ENCODE measurements at regions not wholly inside any gene's neighbourhood (a gene's known extent, or its start where the extent isn't known, plus 50 kb on each side); places are given as distances from the start of the nearest gene placed in this dataset.
"Not testable (repeated sequence)": the region's sequence is repeated elsewhere in the genome, so short reads cannot be mapped to it uniquely, and the experiment has no call there.

DNA sequence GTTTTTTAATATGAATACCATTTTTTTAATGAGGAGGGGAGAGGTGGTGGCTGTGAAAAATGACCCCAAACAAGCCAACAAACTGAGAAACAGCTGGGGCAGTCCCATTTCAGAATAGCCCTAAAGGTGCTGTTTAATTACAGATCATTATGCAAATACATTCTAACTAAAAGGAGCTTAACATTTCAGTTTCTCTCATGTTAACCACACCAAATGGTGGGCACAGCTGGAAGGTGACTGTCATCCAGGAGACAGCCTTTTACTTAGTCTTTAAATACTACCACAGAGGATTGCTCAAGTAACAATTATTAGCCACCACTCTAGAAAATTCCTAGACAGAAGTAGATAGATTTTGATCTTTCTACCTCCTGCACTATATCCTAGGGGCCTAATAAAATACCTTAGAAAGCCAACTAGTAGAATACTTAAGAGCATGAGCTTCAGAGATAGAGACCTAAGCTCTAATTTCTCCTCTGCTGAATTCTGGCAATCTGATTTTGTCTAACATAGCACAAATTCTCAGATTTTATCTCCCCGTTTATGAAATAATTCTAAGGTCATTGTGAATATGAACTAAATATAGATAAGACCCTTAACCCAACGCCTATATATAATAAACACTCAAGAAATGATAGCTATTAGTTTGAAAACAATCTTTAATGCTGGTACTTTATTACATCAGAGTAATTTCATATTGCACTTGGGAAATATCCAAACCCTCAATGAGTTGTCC lies 615.1 kb upstream of the NRSN1 start:
- DNase-seq (ENCODE audit: low spot score), result no peak

DNA sequence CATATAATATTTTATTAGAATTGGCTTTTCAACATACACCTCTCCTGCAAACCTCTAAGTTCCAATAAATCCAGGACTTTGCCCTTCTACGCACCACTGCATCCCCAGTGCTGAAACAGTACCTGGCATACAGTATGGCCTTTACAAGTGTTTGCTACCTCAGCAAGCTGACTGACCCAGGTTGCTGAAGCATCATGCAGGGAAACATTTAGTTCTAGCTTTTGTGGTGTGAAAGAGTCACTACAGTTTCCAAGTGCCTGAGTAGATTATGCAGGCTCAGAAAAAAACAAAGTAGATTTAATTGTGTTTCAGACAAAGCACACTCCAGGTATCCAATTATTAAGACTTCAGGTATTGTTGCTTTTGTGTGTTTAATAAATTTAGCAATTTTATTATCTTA lies 614.2 kb upstream of the NRSN1 start:
- no peak for DNase-seq (ENCODE audit: low spot score)

DNA sequence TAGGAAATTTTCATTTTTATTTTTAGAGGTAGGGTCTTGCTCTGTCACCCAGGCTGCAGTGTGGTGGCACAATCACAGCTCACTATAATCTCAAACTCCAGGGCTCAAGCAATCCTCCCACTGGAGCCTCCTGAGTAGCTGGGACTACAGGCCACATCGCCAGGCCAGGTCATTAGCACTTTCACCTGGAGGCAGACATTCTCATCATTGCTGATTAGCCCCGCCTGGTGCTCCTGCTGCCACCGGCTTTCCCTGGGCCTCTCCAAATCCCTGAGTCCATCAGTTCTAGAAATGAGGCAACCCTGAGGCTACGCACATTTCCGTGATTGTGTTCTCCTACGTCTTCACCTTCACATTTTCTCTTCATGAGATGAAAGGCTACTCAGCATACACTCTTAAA lies 607.7 kb upstream of the NRSN1 start:
- no peak for DNase-seq (ENCODE audit: low spot score)

DNA sequence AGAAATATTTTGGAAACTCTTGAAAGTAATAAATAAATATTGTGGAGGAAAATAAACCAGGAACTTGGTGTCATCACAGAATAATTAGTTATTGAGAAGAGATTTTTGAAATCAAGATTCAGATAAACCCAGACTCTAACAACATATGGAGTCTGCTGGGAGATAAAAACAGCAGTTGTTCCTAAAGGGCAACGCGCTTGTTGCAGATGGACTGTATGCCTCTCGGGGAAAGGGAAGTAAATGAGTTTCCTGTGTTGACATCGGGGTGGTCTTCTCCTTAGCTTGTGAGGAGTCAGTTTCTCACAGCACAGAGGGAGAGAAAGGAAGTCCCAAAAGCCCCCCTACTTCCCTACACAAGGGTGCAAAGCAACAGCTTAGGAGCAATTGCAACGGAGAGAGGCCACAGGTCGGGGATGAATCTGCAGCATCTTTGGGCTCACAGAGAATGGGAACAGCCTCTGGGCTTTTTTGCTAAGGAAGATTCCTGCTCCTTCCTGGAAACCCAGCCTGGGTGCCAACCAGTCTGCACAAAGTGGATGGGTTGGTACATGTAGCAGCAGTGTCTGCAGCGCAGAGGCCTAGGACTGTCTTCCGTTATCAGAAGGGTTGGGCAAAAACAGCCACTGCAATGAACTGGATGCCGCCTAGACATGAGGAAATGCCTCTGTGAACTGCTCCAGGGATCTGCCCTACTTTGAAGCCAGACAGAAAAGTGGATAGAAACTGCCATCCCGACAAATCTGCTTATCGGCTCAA lies 603.0 kb upstream of the NRSN1 start:
- DNase-seq (ENCODE audit: low spot score), result no peak

DNA sequence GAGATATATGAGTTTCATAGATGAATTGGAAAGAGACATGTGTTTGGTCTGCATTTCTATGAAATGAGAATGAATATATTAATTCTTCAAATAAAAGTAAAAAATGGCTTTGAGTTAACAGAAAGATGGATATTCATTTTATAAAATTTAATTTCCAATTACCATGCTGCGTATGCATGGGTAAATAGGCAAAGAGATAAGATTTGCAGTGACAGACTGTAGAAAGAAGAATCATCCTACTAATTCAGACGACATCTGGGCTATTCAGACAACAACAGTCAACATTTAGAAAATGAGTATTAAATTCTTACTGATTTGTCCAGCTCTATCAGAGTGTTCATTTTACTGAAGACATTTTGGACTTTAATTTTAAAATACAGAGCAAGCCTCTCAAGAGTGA lies 602.2 kb upstream of the NRSN1 start:
- no peak for DNase-seq (ENCODE audit: low spot score)

DNA sequence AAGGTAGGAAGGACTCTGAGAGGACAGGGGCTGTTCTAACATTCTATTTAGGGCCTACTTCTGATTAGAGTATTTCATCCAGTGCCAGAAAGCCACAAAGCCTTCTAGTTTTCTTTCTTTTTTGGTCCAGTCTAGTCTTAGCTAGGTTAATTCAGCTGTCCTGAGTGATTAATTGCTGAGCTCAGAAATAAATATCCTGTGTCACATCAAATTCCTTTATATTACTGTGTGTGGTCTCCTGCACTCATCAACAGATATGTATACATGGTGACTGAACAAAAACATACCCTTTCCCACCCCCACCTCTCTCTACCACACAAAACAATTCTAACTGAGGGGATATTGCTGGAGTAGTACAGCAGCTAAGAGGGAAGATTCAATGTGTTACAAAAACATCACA lies 601.5 kb upstream of the NRSN1 start:
- DNase-seq (ENCODE audit: low spot score), result no peak

DNA sequence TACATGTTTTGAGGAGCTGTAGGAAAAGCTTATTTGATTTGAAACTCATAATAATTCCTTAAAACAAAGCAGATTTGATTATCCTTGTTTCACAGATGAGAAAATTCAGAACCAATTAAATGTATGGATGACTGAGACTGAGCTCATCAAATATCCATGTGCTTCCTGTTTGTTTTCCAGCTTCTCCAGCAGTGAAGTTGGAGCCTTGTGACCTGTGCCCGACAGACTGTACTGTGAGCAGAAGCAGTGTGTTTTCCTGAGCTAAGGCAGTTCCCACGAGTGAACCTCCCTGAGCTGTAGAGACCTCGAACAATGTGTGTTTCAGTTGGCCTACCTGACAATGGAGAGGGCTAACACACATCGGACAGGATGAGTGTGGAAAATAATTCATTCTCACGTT lies 599.5 kb upstream of the NRSN1 start:
- DNase-seq (ENCODE audit: low spot score), result no peak

DNA sequence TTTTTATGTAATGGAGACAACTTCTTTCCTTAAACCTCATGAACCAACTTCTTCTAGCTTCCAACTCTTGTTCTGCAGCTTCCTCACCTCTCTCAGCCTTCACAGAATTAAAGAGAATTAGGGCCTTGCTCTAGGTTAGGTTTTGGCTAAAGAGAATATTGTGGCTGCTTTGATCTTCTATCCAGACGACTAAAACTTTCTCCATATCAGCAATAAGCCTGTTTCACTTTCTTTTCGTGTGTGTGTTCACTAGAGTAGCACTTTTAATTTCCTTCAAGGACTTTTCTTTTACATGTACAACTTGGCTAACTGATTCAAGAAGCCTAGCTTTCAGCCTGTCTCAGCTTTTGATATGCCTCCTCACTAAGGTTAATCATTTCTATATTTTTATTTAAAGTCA lies 596.1 kb upstream of the NRSN1 start:
- DNase-seq (ENCODE audit: low spot score), result no peak

DNA sequence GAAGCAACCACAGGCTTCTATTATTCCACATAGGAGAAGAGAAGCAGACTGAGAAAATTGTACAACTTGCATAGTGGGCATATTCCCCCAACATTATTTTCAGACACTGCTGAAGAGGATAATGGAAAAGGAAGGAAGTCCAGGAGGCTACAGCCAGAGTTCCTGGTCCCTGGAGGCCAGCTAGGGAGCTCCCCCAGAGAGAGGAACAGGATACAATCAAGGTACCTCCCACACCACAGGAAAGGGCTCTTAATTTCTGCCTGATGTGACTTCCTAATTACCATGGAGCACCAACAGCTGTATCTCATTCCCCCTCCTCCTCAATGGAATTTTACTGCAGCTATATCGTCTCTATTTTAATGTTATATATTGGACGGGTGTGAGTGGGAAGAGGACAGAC lies 594.3 kb upstream of the NRSN1 start:
- no peak for DNase-seq (ENCODE audit: low spot score)

DNA sequence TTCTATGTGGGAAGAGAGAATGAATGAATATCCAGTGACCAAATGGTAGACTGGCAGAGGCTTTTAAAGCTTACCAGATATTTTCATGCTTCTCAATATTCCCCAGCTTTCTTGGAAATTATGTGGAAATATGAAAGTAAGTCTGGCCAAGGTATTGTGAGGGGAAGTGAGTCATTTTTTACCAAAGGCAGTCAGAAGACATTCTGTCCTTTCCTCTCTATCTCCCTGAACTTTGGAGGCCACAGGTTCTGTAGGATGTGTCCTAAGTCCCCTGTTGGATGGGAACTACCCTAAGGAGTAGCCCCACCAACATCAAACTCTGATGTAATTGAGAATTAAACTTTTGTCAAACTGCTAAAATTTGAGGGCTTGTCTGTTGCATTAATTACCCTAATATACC lies 593.8 kb upstream of the NRSN1 start:
- DNase-seq (ENCODE audit: low spot score), result no peak

DNA sequence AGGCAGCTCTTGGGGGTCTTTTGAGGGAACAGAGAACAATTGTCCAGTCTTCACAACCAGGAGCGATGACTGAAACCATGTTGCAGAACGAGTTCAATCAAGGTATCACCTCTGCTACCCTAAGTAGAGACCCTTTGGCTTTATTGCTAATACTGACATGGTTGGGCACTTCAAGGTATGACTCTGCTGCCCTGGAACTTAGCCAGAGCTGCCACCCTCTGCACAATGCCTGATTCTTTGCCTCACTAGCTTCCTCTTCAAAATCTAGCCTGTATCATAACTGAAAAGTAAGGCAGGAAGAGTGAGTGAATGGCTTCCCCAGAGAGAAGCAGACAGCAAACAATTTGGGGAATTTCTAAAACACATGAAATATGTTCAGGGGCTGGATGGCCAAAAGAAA lies 592.7 kb upstream of the NRSN1 start:
- DNase-seq (ENCODE audit: low spot score), result no peak

DNA sequence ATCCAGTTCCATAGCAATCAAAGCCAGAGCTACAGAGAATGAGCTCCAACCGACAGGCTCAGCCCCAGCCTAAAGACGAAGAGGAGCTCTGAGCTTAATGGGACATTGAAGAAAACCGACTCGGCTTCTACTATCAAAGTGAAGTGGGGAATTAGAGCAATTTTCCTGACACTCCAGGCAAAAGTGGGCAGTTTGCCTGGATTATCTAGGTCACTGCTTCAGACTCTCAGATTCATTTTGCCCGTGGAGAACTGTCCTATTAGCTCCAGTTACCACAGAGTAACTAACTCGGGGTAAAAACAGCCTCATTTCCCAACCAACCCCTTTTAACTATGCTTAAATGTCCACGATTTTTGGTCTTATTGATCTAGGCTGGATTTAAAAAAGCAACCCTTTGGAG lies 592.1 kb upstream of the NRSN1 start:
- DNase-seq (ENCODE audit: low spot score), result no peak

DNA sequence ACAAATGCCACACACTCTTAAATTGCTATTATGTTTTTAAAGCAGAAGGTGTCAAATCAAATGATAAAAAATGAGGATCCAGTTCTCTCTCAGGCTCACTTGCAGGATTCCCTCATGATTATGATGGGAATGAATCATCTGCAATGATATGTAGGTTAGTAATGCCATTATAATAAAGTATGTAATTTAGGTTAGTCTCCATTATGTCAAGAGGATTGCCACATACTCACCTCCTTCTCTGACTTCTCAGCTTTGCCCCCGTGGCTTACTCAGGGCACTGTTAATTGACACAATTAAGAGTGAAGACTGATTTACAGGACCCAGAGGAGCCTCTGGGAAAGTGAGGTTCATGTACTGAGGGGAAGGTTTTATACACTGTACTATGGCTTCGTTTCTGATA lies 591.7 kb upstream of the NRSN1 start:
- no peak for DNase-seq (ENCODE audit: low spot score)

DNA sequence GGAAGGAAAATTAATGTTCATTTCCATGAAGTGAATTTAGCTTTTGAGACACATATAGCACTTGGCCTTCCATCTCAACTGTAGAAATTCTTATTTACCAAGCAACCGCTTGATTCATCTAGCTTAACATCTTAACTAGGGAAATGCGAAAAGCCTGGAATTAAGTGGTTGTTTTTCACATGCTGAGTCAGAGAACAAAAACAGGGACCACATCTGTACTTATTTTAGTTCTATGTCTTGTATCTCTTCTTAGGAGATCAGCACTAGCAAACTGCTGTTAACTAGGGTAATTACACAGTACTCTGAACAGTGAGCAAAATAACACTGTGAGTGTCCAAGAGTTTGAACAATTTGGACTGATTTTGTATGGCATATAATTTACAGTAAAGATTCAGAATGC lies 590.9 kb upstream of the NRSN1 start:
- DNase-seq (ENCODE audit: low spot score), result no peak

DNA sequence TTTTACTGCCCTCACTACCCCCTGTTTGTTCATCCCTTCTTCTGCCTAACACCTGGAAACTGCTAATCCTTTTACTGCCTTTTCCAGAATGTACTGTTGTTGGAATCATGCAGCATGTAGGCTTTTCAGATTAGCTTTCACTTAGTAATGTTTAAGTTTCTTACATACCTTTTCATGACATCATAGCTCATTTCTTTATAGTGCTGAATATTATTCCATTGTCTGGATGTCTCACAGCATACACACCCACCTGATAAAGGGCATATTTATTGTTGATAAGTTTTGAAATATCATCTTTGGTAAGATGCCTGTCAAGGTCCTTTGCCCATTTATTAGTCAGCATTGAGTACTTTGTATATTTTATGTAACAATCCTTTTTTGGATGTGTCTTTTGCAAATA lies 588.2 kb upstream of the NRSN1 start:
- DNase-seq (ENCODE audit: low spot score), result no peak

DNA sequence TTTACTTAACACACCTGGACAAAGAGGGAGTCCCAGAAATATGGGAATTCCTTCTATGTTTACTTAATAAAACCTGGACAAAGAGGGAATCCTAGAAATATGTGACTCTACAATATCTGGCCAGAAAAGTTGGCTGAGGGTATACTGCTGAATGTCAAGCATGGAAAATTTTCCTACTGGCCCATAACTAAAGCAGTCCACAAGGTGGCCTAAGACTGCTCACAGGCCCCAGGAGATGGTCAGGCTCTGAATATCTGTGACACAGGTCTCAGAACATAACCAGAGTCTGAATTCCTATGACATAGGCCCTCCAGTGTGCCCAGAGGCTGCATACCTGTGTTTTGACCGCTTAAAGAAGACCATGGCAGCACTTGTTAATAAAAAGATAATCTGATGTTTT lies 578.2 kb upstream of the NRSN1 start:
- DNase-seq (ENCODE audit: low spot score), result no peak

DNA sequence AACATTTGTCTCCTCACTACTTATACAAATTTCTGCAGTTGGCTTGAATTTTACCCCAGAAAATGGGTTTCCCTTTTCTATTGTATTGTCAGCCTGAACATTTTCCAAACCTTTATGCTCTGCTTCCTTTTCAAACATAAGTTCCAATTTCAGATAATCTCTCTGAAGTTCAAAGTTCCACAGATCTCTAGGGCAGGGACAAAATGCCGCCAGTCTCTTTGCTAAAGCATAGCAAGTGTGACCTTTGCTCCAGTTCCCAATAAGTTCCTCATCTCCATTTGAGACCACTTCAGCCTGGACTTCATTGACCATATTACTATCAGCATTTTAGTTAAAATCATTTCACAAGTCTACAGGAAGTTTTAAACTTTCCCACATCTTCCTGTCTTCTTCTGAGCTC lies 571.1 kb upstream of the NRSN1 start:
- DNase-seq (ENCODE audit: low spot score), result not testable (repeated sequence)

DNA sequence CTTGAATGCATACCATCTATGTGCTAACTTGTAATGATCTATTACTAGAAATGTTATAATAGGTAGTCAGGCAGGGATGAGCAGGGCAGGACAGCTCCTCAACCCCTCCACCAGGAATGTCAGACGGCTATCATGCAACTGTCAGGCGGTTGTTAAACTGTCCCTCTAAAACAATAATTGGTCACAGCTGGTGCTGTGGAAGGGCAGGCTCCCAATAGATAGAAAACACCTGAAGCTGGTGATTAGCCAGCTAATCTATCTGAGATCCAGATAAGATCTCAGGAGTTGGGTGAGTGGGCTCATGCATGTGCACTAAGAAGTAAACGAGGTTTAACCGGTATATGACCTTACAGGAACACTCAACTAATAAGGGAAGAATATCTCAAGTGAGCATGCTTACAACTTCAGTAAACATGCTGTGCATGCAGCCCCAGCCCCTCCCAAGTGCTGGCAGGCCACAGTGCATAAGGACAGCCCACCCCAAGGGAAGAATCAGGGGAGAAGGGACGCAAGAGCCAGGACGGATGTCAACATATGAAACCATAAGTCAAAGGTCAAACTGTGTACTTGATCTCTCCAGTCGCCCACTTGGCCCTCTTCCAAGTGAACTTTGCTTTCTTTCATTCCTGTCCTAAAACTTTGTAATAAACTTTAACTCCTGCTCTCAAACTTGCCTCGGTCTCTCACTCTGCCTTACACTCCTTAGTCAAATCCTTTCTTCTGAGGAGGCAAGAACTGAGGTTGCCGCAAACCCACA lies 566.2 kb upstream of the NRSN1 start:
- no peak for DNase-seq (ENCODE audit: low spot score)

DNA sequence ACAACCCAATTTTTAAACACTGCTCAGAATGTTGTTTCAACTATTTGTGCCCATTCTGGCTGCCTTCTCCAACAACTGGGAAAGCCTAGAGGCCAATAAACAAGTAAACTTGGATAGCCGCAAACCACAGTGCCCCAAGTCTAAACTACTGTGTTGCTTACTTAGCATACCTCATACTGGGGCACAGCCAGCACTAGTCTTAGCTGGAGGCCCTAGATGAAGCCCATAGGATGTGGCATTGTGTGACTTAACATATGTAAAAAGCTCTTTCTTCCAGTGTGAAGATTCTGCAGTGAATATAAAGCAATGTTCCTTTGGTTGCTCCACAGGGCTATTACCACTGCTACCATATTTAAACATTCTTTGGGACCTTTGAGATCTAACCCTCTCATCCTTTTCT lies 564.3 kb upstream of the NRSN1 start:
- no peak for DNase-seq (ENCODE audit: low spot score)

DNA sequence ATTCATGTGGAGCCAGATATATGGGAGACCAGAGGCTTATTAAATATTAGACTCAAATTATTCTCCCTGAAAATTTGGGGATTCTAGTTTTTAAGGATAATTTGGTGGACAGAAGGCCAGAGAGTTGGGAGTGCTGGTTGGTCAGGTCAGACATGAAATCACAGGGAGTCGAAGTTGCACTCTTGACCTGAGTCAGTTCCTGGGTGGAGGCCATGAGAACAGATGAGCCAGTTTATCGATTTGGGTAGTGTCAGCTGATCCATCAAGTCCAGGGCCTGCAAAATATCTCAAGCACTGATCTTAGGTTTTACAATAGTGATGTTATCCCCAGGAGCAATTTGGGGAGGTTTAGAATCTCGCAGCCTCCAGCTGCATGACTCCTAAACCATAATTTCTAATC lies 563.5 kb upstream of the NRSN1 start:
- DNase-seq (ENCODE audit: low spot score), result no peak

DNA sequence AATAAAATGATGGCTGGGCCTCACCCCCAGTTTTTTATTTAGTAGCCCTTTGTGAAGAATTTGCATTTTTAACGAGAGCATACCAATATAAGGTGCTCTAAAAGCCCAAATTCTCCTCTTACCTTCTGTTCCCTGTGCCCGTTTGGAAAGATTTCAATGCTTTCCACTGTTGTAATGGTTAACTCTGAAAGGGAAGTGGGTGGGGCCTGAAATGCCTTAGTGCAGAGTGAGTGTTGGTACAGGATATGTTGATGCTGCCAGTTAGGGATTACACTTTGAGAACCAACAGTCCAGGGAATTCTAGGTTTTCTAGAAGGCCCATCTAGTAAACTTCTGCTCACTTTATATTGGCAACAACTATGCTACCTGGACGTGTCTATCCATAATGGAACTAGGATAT lies 562.7 kb upstream of the NRSN1 start:
- no peak for DNase-seq (ENCODE audit: low spot score)

DNA sequence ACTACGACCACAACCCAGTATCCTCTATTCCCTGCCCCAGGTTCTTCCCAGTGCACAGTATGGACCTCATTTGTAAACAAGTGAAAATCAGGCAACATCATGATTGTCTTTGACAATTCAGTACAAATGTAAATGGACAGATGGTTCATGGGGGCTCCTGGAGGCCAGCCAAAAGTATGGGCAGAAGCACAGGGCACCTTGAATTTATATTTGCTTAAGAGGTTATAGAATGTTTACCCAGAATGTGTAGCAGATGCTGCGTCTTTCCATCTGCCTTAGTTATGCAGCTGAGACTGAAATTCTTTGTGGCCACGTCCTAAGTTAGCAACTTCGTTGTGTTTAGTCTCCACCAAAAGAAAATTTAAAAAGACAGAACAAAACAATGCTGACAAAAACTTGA lies 559.6 kb upstream of the NRSN1 start:
- DNase-seq (ENCODE audit: low spot score), result no peak

DNA sequence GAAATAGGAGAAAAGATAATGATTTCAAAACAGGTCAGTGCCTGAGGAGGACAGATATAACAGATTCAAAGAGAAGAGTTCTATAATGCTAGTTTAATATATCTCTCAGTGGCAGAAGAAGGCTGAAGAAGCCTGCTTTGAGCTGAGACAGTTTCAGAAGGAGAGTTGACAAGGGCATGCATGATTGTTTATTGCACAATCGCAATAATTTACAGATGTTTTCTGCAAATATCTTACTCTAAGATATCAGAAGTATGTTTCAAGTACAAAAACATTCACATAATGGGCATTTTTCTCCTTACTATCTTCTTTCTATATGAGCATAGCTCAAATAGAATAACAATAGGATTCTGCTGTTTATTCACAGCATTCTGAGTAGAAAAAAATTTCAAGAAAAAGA lies 557.7 kb upstream of the NRSN1 start:
- no peak for DNase-seq (ENCODE audit: low spot score)
